Lower lobe of right lung (tissue), 2 donors: ENCODE measurements at regions not wholly inside any gene's neighbourhood (a gene's known extent, or its start where the extent isn't known, plus 50 kb on each side); places are given as distances from the start of the nearest gene placed in this dataset.
"Not testable (repeated sequence)": the region's sequence is repeated elsewhere in the genome, so short reads cannot be mapped to it uniquely, and the experiment has no call there.

Experiments used
- ATAC-seq, 2 donors: fragments of 200-7000 bp; cut with Tn5 transposase; one replicate each; pipeline ENCODE4 v1.9.1; 2020 to 2022; ENCODE audit warnings: mild to moderate bottlenecking in 2 of 2, moderate library complexity in 2 of 2
- DNase-seq: peaks from one replicate; pipeline ENCODE4 v3.0.0-alpha.2; 2020
- H3K27ac ChIP-seq: fragments of 200-600 bp; one replicate; pipeline ENCODE4 v1.8.0; 2022
- H3K27me3 ChIP-seq: fragments of 200-600 bp; one replicate; pipeline ENCODE4 v1.8.0; 2022; ENCODE audit warnings: low read depth
- H3K36me3 ChIP-seq: fragments of 200-600 bp; one replicate; pipeline ENCODE4 v1.8.0; 2022; ENCODE audit warnings: mild to moderate bottlenecking
- H3K4me1 ChIP-seq: fragments of 200-600 bp; one replicate; pipeline ENCODE4 v1.8.0; 2022
- H3K4me3 ChIP-seq: fragments of 200-600 bp; one replicate; pipeline ENCODE4 v1.8.0; 2022; ENCODE audit warnings: mild to moderate bottlenecking
- H3K9me3 ChIP-seq: fragments of 200-600 bp; one replicate; pipeline ENCODE4 v1.8.0; 2022
- CTCF ChIP-seq: fragments of 200-600 bp; IDR thresholded peaks from one replicate; pipeline ENCODE4 v1.8.0; 2022; ENCODE audit warnings: antibody characterized with exemption, mild to moderate bottlenecking
- intact Hi-C: fragments of 100-400 bp; cut with DNase I; formaldehyde crosslinking; loops from one replicate; pipeline ENCODE4 v1.11.0; 2022
- donor health status: DM: no; HTN: yes; CAD: no; lungs with severe emphysema.

GRCh38 chr14:39593377-39593776 is 161.1 kb upstream of the FBXO33 start:
- TF ChIP-seq CTCF = no peak
- peaks cover 8% of the 10 kb centered on the region for H3K9me3 ChIP-seq
- no peaks in the 10 kb centered on the region for H3K27me3 ChIP-seq
- H3K27ac ChIP-seq = no peak overlapping the region
- DNase-seq = no peak
- ATAC-seq = no peak
- intact Hi-C loops = no loop called here
- no peaks in the 10 kb centered on the region for H3K4me1 ChIP-seq
- H3K4me3 ChIP-seq = no peak overlapping the region
- no peaks in the 10 kb centered on the region for H3K36me3 ChIP-seq

- Histone ChIP-seq H3K36me3 (no peaks in the 10 kb centered on the region), H3K27ac (no peak overlapping the region), H3K27me3 (no peaks in the 10 kb centered on the region), H3K4me3 (no peak overlapping the region), H3K9me3 (no peaks in the 10 kb centered on the region), H3K4me1 (no peaks in the 10 kb centered on the region)
- TF ChIP-seq CTCF = no peak
- DNase-seq (no peak), ATAC-seq (no peak)
- intact Hi-C loops = no loop called here
Observed at GRCh38 chr14:39592116-39592789, 160.0 kb upstream of the FBXO33 start.

GRCh38 chr14:39589882-39590281 is 157.6 kb upstream of the FBXO33 start:
- H3K4me1 ChIP-seq, ATAC-seq, H3K9me3 ChIP-seq, H3K36me3 ChIP-seq, H3K27me3 ChIP-seq, H3K27ac ChIP-seq, H3K4me3 ChIP-seq, DNase-seq, intact Hi-C loops: not testable (repeated sequence)

GRCh38 chr14:39582028-39582654 is 149.9 kb upstream of the FBXO33 start:
- H3K27me3 ChIP-seq = no peaks in the 10 kb centered on the region
- H3K4me1 ChIP-seq = no peaks in the 10 kb centered on the region
- no peaks in the 10 kb centered on the region for H3K36me3 ChIP-seq
- no peak overlapping the region for H3K4me3 ChIP-seq
- no peaks in the 10 kb centered on the region for H3K9me3 ChIP-seq
- H3K27ac ChIP-seq = no peak overlapping the region
- intact Hi-C loops = no loop called here
- TF ChIP-seq CTCF = no peak
- DNase-seq (no peak), ATAC-seq (no peak)

- no peak for DNase-seq
- no peak for ATAC-seq
- H3K4me1 ChIP-seq = no peaks in the 10 kb centered on the region
- no peaks in the 10 kb centered on the region for H3K36me3 ChIP-seq
- H3K27me3 ChIP-seq = no peaks in the 10 kb centered on the region
- TF ChIP-seq CTCF = no peak
- no peaks in the 10 kb centered on the region for H3K9me3 ChIP-seq
- no peak overlapping the region for H3K27ac ChIP-seq
- no peak overlapping the region for H3K4me3 ChIP-seq
- intact Hi-C loops = no loop called here
Observed at GRCh38 chr14:39581474-39581873, 149.2 kb upstream of the FBXO33 start.

GRCh38 chr14:39580696-39581095 is 148.5 kb upstream of the FBXO33 start:
- H3K27me3 ChIP-seq = no peaks in the 10 kb centered on the region

More at GRCh38 chr14:39580696-39581095, 148.5 kb upstream of the FBXO33 start:
- intact Hi-C loops = no loop called here
- H3K9me3 ChIP-seq = no peaks in the 10 kb centered on the region
- H3K27ac ChIP-seq = no peak overlapping the region
- ATAC-seq = no peak
- H3K4me1 ChIP-seq = no peaks in the 10 kb centered on the region
- TF ChIP-seq CTCF = no peak
- H3K4me3 ChIP-seq = no peak overlapping the region
- no peak for DNase-seq
- H3K36me3 ChIP-seq = no peaks in the 10 kb centered on the region
